ENCODE measurements at regions not wholly inside any gene's neighbourhood (a gene's known extent, or its start where the extent isn't known, plus 50 kb on each side); places are given as distances from the start of the nearest gene placed in this dataset.

DNA sequence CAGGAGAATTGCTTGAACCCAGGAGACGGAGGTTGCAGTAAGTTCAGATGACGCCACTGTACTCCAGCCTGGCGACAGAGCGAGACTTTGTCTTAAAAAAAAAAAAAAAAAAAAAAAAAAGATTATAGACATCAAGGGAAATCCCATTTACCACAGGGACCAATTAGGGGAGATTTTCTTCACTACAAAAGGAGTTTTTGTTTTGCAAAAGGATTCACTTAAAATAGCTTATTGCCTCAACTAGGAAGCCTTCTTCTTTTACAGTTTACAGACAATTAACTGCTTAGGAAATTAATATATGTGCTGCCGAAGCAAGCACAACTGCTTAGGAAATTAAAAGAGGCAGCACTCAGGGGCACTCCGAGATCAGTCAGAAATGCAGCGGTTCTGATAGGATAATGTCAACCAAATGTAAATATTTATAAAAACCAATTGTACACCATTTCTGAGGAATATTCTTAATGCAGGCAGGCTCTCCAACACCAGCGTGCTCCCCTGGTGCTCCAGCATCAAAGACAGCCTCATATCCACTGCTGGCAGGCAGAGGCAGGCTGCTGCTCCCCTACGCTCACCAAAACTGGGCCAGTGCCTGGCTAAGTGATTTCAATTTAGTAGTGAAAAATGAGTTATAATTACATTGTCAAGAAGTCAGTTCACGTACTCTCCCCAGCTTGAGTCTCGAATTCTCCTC, 107.9 kb upstream of the RAB4A start:
- no peak for DNase-seq (ENCODE audit: low read depth)
- H3K4me3 ChIP-seq (ENCODE audit: low read depth, low read length) = no peak overlapping the region
- TF ChIP-seq, protein P1, sequence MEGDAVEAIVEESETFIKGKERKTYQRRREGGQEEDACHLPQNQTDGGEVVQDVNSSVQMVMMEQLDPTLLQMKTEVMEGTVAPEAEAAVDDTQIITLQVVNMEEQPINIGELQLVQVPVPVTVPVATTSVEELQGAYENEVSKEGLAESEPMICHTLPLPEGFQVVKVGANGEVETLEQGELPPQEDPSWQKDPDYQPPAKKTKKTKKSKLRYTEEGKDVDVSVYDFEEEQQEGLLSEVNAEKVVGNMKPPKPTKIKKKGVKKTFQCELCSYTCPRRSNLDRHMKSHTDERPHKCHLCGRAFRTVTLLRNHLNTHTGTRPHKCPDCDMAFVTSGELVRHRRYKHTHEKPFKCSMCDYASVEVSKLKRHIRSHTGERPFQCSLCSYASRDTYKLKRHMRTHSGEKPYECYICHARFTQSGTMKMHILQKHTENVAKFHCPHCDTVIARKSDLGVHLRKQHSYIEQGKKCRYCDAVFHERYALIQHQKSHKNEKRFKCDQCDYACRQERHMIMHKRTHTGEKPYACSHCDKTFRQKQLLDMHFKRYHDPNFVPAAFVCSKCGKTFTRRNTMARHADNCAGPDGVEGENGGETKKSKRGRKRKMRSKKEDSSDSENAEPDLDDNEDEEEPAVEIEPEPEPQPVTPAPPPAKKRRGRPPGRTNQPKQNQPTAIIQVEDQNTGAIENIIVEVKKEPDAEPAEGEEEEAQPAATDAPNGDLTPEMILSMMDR (IDR thresholded peaks at IDR 0.05; ENCODE audit: insufficient read depth, low read depth, low read length) = no peak

DNA sequence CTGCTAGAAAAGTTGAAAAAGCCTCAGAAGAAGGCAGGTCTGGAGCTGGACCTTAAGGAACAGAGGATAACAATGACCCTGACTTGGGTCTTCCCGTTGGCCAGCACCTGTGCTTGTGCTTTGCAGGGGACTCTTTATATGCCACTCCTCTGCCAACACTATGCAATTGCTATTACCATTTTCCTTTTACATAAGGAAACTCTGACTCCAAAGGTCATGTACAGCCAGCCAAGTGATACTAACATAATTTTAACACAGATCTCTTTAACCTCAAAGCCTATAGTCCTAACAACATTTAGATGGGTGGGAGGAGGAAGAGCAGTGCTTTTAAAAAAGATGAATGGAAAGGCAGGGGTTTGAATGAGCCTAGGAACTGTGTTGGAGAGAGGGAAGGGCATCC, 106.6 kb upstream of the RAB4A start:
- TF ChIP-seq, protein P1 (IDR thresholded peaks at IDR 0.05; ENCODE audit: insufficient read depth, low read depth, low read length) = no peak
- no peak for DNase-seq (ENCODE audit: low read depth)
- no peak overlapping the region for H3K4me3 ChIP-seq (ENCODE audit: low read depth, low read length)

DNA sequence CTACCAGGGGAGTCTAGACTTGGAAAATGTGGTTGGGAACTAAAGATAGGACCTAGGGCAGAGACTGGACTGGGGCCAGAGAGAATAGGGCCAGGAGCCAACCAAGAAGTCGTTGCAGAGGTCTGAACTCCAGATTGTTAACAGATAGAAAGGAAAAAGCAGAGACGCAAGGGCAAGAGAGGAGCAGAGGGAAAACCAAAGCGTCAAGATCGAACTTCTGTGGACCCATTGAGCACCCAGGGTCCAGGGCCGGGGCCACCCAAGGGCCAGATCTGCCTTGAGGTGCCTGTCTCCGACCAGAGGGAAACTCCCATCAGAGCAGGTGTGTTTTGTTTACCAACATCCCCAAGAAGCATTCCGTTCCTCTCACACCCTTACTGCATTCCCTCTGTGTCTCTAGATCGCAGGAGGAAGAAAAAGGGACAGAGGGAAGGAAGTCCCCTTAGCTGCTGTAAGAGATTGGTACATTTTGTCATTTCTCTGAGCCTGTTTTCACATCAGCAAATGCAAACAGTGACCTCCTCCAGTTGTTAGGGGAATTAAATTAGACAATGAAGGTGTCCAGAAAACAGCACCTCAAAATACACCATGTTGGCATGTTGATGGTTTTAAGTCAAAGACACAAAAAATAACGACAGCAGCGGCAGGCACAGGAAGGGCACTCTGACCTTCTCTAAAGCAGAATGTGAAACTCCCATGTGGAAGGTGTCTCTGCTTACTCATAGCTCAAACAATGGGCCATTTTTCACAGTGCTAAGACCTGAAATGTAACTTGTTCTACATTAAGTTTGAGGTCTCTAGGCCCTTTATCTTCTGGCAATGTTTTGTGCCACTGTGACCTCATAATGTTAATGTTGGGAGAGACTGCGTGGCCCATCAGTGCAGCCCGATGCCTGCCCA, 105.8 kb upstream of the RAB4A start:
- H3K4me3 ChIP-seq (ENCODE audit: low read depth, low read length) = no peak overlapping the region
- no peak for DNase-seq (ENCODE audit: low read depth)
- TF ChIP-seq, protein P1 (IDR thresholded peaks at IDR 0.05; ENCODE audit: insufficient read depth, low read depth, low read length) = no peak

DNA sequence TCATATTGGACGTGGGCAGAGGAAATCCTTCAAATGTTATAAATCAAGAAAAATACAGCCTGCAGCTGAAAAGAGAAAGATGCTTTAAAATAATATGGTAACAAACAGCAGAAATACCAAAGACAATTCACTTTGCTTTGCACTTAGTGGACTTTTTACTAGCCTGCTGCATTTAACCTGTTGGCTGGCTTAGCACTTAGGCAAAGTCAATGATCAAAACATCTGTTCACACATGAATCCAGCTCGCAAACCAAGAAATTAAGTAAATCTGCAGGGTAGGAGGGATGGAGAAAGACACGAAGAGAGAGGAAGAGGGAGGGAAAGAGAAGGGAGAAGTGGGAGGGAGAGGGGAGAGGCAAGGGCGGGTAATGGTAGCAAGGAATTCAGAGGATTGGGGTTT, 103.6 kb upstream of the RAB4A start:
- no peak overlapping the region for H3K4me3 ChIP-seq (ENCODE audit: low read depth, low read length)
- DNase-seq (ENCODE audit: low read depth) = no peak
- TF ChIP-seq, protein P1 (IDR thresholded peaks at IDR 0.05; ENCODE audit: insufficient read depth, low read depth, low read length) = no peak

DNA sequence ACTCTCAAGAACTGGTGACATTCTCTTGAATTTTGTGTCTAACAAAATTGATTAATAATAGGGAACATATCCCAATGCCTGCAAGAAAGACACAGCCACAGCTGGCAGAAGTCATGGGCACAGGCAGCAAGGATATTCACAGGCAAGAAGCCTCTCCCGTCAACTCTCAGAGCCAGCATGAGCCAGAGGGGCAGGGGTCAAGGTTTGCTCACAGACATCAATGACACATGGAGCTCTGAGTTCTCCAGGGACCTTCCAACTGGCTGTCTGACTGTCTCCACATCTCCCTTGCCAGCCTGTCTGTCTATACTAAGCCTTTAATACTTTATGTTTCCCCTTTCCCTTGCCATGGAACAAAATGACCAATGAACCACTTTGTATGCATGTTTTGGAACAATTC, 101.5 kb upstream of the RAB4A start:
- TF ChIP-seq, protein P1 (IDR thresholded peaks at IDR 0.05; ENCODE audit: insufficient read depth, low read depth, low read length) = no peak
- no peak for DNase-seq (ENCODE audit: low read depth)

DNA sequence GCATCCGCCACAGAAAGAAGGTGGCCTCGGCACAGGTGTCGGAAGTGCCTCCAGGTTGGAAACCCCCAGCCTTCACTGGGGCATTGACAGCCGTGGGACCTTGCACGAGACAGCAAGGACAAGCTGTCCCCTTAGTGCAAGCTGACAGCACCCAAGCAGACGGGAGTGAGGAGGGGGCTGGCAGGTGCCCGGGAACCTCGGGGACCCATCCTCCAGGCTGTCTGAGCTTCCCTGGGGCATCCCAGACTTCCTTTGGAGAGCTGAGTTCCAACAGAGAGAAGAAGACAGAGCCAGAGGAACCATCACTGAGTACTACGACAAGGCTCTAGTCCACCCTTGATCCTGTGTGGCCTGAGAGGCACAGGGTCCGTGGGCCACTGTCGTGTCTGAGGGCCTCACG, 100.6 kb upstream of the RAB4A start:
- H3K4me3 ChIP-seq (ENCODE audit: low read depth, low read length) = no peak overlapping the region
- no peak for DNase-seq (ENCODE audit: low read depth)
- TF ChIP-seq, protein P1 (IDR thresholded peaks at IDR 0.05; ENCODE audit: insufficient read depth, low read depth, low read length) = no peak

More for the DNA sequence above, 101.5 kb upstream of the RAB4A start:
- H3K4me3 ChIP-seq (ENCODE audit: low read depth, low read length) = no peak overlapping the region
